ENCODE measurements at regions not wholly inside any gene's neighbourhood (a gene's known extent, or its start where the extent isn't known, plus 50 kb on each side); places are given as distances from the start of the nearest gene placed in this dataset.
"Not testable (repeated sequence)": the region's sequence is repeated elsewhere in the genome, so short reads cannot be mapped to it uniquely, and the experiment has no call there.

GRCh38 chr4:55253948-55254593 lies 92.0 kb upstream of the SRD5A3 start:
- DNase-seq: no peak

GRCh38 chr4:55255179-55255578 lies 90.9 kb upstream of the SRD5A3 start:
- peak; percentile 48 for DNase-seq

GRCh38 chr4:55256787-55257186 lies 89.3 kb upstream of the SRD5A3 start:
- DNase-seq: no peak

- DNase-seq: no peak
Observed at GRCh38 chr4:55258152-55258865, 87.7 kb upstream of the SRD5A3 start.

- DNase-seq: no peak
Observed at GRCh38 chr4:55259294-55259693, 86.7 kb upstream of the SRD5A3 start.

GRCh38 chr4:55269470-55269869 lies 76.6 kb upstream of the SRD5A3 start:
- no peak for DNase-seq

- no peak for DNase-seq
Observed at GRCh38 chr4:55269995-55270394, 76.0 kb upstream of the SRD5A3 start.

- no peak for DNase-seq
Observed at GRCh38 chr4:55270481-55270880, 75.6 kb upstream of the SRD5A3 start.

- no peak for DNase-seq
Observed at GRCh38 chr4:55272102-55272501, 73.9 kb upstream of the SRD5A3 start.

- no peak for DNase-seq
Observed at GRCh38 chr4:55272589-55272988, 73.5 kb upstream of the SRD5A3 start.

- no peak for DNase-seq
Observed at GRCh38 chr4:55277011-55277410, 69.0 kb upstream of the SRD5A3 start.

- no peak for DNase-seq
Observed at GRCh38 chr4:55278316-55278715, 67.7 kb upstream of the SRD5A3 start.

GRCh38 chr4:55280474-55280873 lies 65.6 kb upstream of the SRD5A3 start:
- not testable (repeated sequence) for DNase-seq

GRCh38 chr4:55281118-55281683 lies 64.8 kb upstream of the SRD5A3 start:
- DNase-seq: not testable (repeated sequence)

- no peak for DNase-seq
Observed at GRCh38 chr4:55284331-55284730, 61.7 kb upstream of the SRD5A3 start.

- DNase-seq: no peak
Observed at GRCh38 chr4:55291227-55291640, 54.8 kb upstream of the SRD5A3 start.

GRCh38 chr4:55296096-55296495 lies 49.9 kb upstream of the SRD5A3 start:
- no peak for DNase-seq
